ENCODE measurements at regions not wholly inside any gene's neighbourhood (a gene's known extent, or its start where the extent isn't known, plus 50 kb on each side); places are given as distances from the start of the nearest gene placed in this dataset.
"Not testable (repeated sequence)": the region's sequence is repeated elsewhere in the genome, so short reads cannot be mapped to it uniquely, and the experiment has no call there.

- H3K4me3 ChIP-seq (ENCODE audit: low read depth, low read length); H3K4me1 ChIP-seq (ENCODE audit: control insufficient read depth, insufficient read depth, low read length); H3K36me3 ChIP-seq (ENCODE audit: control insufficient read depth, insufficient read depth, low read length); H3K27ac ChIP-seq (ENCODE audit: low read depth, low read length); H3K9me3 ChIP-seq (ENCODE audit: control insufficient read depth, insufficient read depth, low read length); H3K27me3 ChIP-seq (ENCODE audit: control insufficient read depth, insufficient read depth, low read length); H3K9ac ChIP-seq (ENCODE audit: low read depth, low read length): not testable (repeated sequence)
Observed at GRCh38 chr4:164350716-164351115, 403.2 kb upstream of the SMIM31 start.

- Histone ChIP-seq H3K27ac (ENCODE audit: low read depth, low read length) (no peak overlapping the region), H3K4me1 (ENCODE audit: control insufficient read depth, insufficient read depth, low read length) (no peaks in the 10 kb centered on the region; the same call in 1 of the 2 replicates), H3K27me3 (ENCODE audit: control insufficient read depth, insufficient read depth, low read length) (no peaks in the 10 kb centered on the region), H3K36me3 (ENCODE audit: control insufficient read depth, insufficient read depth, low read length) (no peaks in the 10 kb centered on the region), H3K4me3 (ENCODE audit: low read depth, low read length) (no peak overlapping the region), H3K9me3 (ENCODE audit: control insufficient read depth, insufficient read depth, low read length) (no peaks in the 10 kb centered on the region), H3K9ac (ENCODE audit: low read depth, low read length) (no peak overlapping the region)
Observed at GRCh38 chr4:164357957-164358356, 396.0 kb upstream of the SMIM31 start.

- Histone ChIP-seq H3K27ac (ENCODE audit: low read depth, low read length) (no peak overlapping the region), H3K27me3 (ENCODE audit: control insufficient read depth, insufficient read depth, low read length) (no peaks in the 10 kb centered on the region), H3K36me3 (ENCODE audit: control insufficient read depth, insufficient read depth, low read length) (no peaks in the 10 kb centered on the region), H3K9me3 (ENCODE audit: control insufficient read depth, insufficient read depth, low read length) (no peaks in the 10 kb centered on the region), H3K9ac (ENCODE audit: low read depth, low read length) (no peak overlapping the region), H3K4me3 (ENCODE audit: low read depth, low read length) (no peak overlapping the region), H3K4me1 (ENCODE audit: control insufficient read depth, insufficient read depth, low read length) (no peaks in the 10 kb centered on the region; the same call in 1 of the 2 replicates)
Observed at GRCh38 chr4:164358400-164358799, 395.5 kb upstream of the SMIM31 start.

GRCh38 chr4:164359881-164360280, 394.1 kb upstream of the SMIM31 start:
- H3K36me3 ChIP-seq (ENCODE audit: control insufficient read depth, insufficient read depth, low read length) = no peaks in the 10 kb centered on the region
- no peak overlapping the region for H3K4me3 ChIP-seq (ENCODE audit: low read depth, low read length)
- H3K9me3 ChIP-seq (ENCODE audit: control insufficient read depth, insufficient read depth, low read length) = no peaks in the 10 kb centered on the region
- H3K4me1 ChIP-seq (ENCODE audit: control insufficient read depth, insufficient read depth, low read length) = no peaks in the 10 kb centered on the region; the same call in 1 of the 2 replicates
- no peak overlapping the region for H3K9ac ChIP-seq (ENCODE audit: low read depth, low read length)
- no peak overlapping the region for H3K27ac ChIP-seq (ENCODE audit: low read depth, low read length)
- no peaks in the 10 kb centered on the region for H3K27me3 ChIP-seq (ENCODE audit: control insufficient read depth, insufficient read depth, low read length)

- Histone ChIP-seq H3K36me3 (ENCODE audit: control insufficient read depth, insufficient read depth, low read length) (no peaks in the 10 kb centered on the region), H3K9ac (ENCODE audit: low read depth, low read length) (no peak overlapping the region), H3K4me3 (ENCODE audit: low read depth, low read length) (no peak overlapping the region), H3K27ac (ENCODE audit: low read depth, low read length) (no peak overlapping the region), H3K27me3 (ENCODE audit: control insufficient read depth, insufficient read depth, low read length) (no peaks in the 10 kb centered on the region), H3K4me1 (ENCODE audit: control insufficient read depth, insufficient read depth, low read length) (no peaks in the 10 kb centered on the region), H3K9me3 (ENCODE audit: control insufficient read depth, insufficient read depth, low read length) (no peaks in the 10 kb centered on the region)
Observed at GRCh38 chr4:164368894-164369293, 385.0 kb upstream of the SMIM31 start.

GRCh38 chr4:164373021-164373420, 380.9 kb upstream of the SMIM31 start:
- Histone ChIP-seq H3K9ac (ENCODE audit: low read depth, low read length) (no peak overlapping the region), H3K9me3 (ENCODE audit: control insufficient read depth, insufficient read depth, low read length) (no peaks in the 10 kb centered on the region), H3K36me3 (ENCODE audit: control insufficient read depth, insufficient read depth, low read length) (no peaks in the 10 kb centered on the region), H3K27ac (ENCODE audit: low read depth, low read length) (no peak overlapping the region), H3K4me1 (ENCODE audit: control insufficient read depth, insufficient read depth, low read length) (no peaks in the 10 kb centered on the region), H3K27me3 (ENCODE audit: control insufficient read depth, insufficient read depth, low read length) (no peaks in the 10 kb centered on the region), H3K4me3 (ENCODE audit: low read depth, low read length) (no peak overlapping the region)

- Histone ChIP-seq H3K27me3 (ENCODE audit: control insufficient read depth, insufficient read depth, low read length) (peaks cover 10% of the 10 kb centered on the region), H3K4me1 (ENCODE audit: control insufficient read depth, insufficient read depth, low read length) (peaks cover 5% of the 10 kb centered on the region; the same call in 1 of the 2 replicates), H3K27ac (ENCODE audit: low read depth, low read length) (no peak overlapping the region), H3K9ac (ENCODE audit: low read depth, low read length) (no peak overlapping the region), H3K9me3 (ENCODE audit: control insufficient read depth, insufficient read depth, low read length) (no peaks in the 10 kb centered on the region), H3K36me3 (ENCODE audit: control insufficient read depth, insufficient read depth, low read length) (no peaks in the 10 kb centered on the region), H3K4me3 (ENCODE audit: low read depth, low read length) (no peak overlapping the region)
Observed at GRCh38 chr4:164377277-164377676, 376.7 kb upstream of the SMIM31 start.

GRCh38 chr4:164378361-164378760, 375.6 kb upstream of the SMIM31 start:
- H3K9me3 ChIP-seq (ENCODE audit: control insufficient read depth, insufficient read depth, low read length) = no peaks in the 10 kb centered on the region
- H3K27me3 ChIP-seq (ENCODE audit: control insufficient read depth, insufficient read depth, low read length) = peaks cover 21% of the 10 kb centered on the region
- no peak overlapping the region for H3K4me3 ChIP-seq (ENCODE audit: low read depth, low read length)
- H3K36me3 ChIP-seq (ENCODE audit: control insufficient read depth, insufficient read depth, low read length) = no peaks in the 10 kb centered on the region
- H3K27ac ChIP-seq (ENCODE audit: low read depth, low read length) = no peak overlapping the region
- peaks cover 11% of the 10 kb centered on the region; the same call in 1 of the 2 replicates for H3K4me1 ChIP-seq (ENCODE audit: control insufficient read depth, insufficient read depth, low read length)
- H3K9ac ChIP-seq (ENCODE audit: low read depth, low read length) = no peak overlapping the region

GRCh38 chr4:164379694-164380093, 374.2 kb upstream of the SMIM31 start:
- H3K9ac ChIP-seq (ENCODE audit: low read depth, low read length) = no peak overlapping the region
- peaks cover 11% of the 10 kb centered on the region; the same call in 1 of the 2 replicates for H3K4me1 ChIP-seq (ENCODE audit: control insufficient read depth, insufficient read depth, low read length)
- peaks cover 34% of the 10 kb centered on the region for H3K27me3 ChIP-seq (ENCODE audit: control insufficient read depth, insufficient read depth, low read length)
- H3K4me3 ChIP-seq (ENCODE audit: low read depth, low read length) = no peak overlapping the region
- no peaks in the 10 kb centered on the region for H3K9me3 ChIP-seq (ENCODE audit: control insufficient read depth, insufficient read depth, low read length)
- H3K36me3 ChIP-seq (ENCODE audit: control insufficient read depth, insufficient read depth, low read length) = no peaks in the 10 kb centered on the region
- H3K27ac ChIP-seq (ENCODE audit: low read depth, low read length) = no peak overlapping the region

GRCh38 chr4:164381859-164382258, 372.1 kb upstream of the SMIM31 start:
- Histone ChIP-seq H3K4me3 (ENCODE audit: low read depth, low read length) (no peak overlapping the region), H3K9me3 (ENCODE audit: control insufficient read depth, insufficient read depth, low read length) (no peaks in the 10 kb centered on the region), H3K36me3 (ENCODE audit: control insufficient read depth, insufficient read depth, low read length) (no peaks in the 10 kb centered on the region), H3K9ac (ENCODE audit: low read depth, low read length) (no peak overlapping the region), H3K27ac (ENCODE audit: low read depth, low read length) (no peak overlapping the region), H3K4me1 (ENCODE audit: control insufficient read depth, insufficient read depth, low read length) (peaks cover 11% of the 10 kb centered on the region; the same call in 1 of the 2 replicates), H3K27me3 (ENCODE audit: control insufficient read depth, insufficient read depth, low read length) (peaks cover 40% of the 10 kb centered on the region)

- H3K4me3 ChIP-seq (ENCODE audit: low read depth, low read length) = peak overlapping the region; percentile 87
- peaks cover 40% of the 10 kb centered on the region for H3K27me3 ChIP-seq (ENCODE audit: control insufficient read depth, insufficient read depth, low read length)
- H3K36me3 ChIP-seq (ENCODE audit: control insufficient read depth, insufficient read depth, low read length) = no peaks in the 10 kb centered on the region
- peak overlapping the region; percentile 42; the same call in 1 of the 2 replicates for H3K9ac ChIP-seq (ENCODE audit: low read depth, low read length)
- no peak overlapping the region for H3K27ac ChIP-seq (ENCODE audit: low read depth, low read length)
- no peaks in the 10 kb centered on the region for H3K9me3 ChIP-seq (ENCODE audit: control insufficient read depth, insufficient read depth, low read length)
- H3K4me1 ChIP-seq (ENCODE audit: control insufficient read depth, insufficient read depth, low read length) = peaks cover 11% of the 10 kb centered on the region; the same call in 1 of the 2 replicates
Observed at GRCh38 chr4:164383058-164383357, 370.9 kb upstream of the SMIM31 start.
